IPS DF 4.7 (cell line): ENCODE measurements at regions not wholly inside any gene's neighbourhood (a gene's known extent, or its start where the extent isn't known, plus 50 kb on each side); places are given as distances from the start of the nearest gene placed in this dataset.
A peak's percentile ranks its signal among the peaks of the same experiment; 100 is the strongest.

ENCODE experiments used
- DNase-seq: peaks from one replicate; pipeline ENCODE4 v3.0.0-alpha.2; 2013; ENCODE audit warnings: low spot score; ENCODE audit errors: extremely low read depth

GRCh38 chr18:34592961-34593382, 117.1 kb upstream of the DTNA start:
- no peak for DNase-seq

- DNase-seq = no peak
Measured at GRCh38 chr18:34594266-34594665, 115.8 kb upstream of the DTNA start.

GRCh38 chr18:34595690-34596089, 114.4 kb upstream of the DTNA start:
- peak; percentile 19 for DNase-seq

GRCh38 chr18:34598120-34598635, 111.9 kb upstream of the DTNA start:
- DNase-seq = no peak

- no peak for DNase-seq
Measured at GRCh38 chr18:34600158-34600557, 109.9 kb upstream of the DTNA start.

GRCh38 chr18:34600874-34601656, 109.0 kb upstream of the DTNA start:
- no peak for DNase-seq

- no peak for DNase-seq
Measured at GRCh38 chr18:34604591-34604990, 105.5 kb upstream of the DTNA start.

- DNase-seq = no peak
Measured at GRCh38 chr18:34606851-34607250, 103.2 kb upstream of the DTNA start.

- DNase-seq = no peak
Measured at GRCh38 chr18:34608064-34608463, 102.0 kb upstream of the DTNA start.

GRCh38 chr18:34609986-34610648, 100.0 kb upstream of the DTNA start:
- DNase-seq = no peak

- no peak for DNase-seq
Measured at GRCh38 chr18:34611904-34612303, 98.2 kb upstream of the DTNA start.

- DNase-seq = no peak
Measured at GRCh38 chr18:34620258-34620861, 89.7 kb upstream of the DTNA start.

- DNase-seq = no peak
Measured at GRCh38 chr18:34623557-34623956, 86.5 kb upstream of the DTNA start.

GRCh38 chr18:34624551-34624950, 85.5 kb upstream of the DTNA start:
- DNase-seq = no peak

- no peak for DNase-seq
Measured at GRCh38 chr18:34626404-34627136, 83.5 kb upstream of the DTNA start.

- DNase-seq = no peak
Measured at GRCh38 chr18:34627137-34627920, 82.8 kb upstream of the DTNA start.

GRCh38 chr18:34631093-34631966, 78.8 kb upstream of the DTNA start:
- no peak for DNase-seq

GRCh38 chr18:34632321-34632720, 77.8 kb upstream of the DTNA start:
- no peak for DNase-seq

- no peak for DNase-seq
Measured at GRCh38 chr18:34633368-34633767, 76.7 kb upstream of the DTNA start.
